Uterus (tissue), 3 donors: ENCODE measurements at regions not wholly inside any gene's neighbourhood (a gene's known extent, or its start where the extent isn't known, plus 50 kb on each side); places are given as distances from the start of the nearest gene placed in this dataset.

ENCODE experiments used
- DNase-seq, 2 donors: peaks; one replicate each; pipeline ENCODE4 v3.0.0-alpha.2; 2019 to 2020
- H3K27ac ChIP-seq, 2 donors: fragments of 200-600 bp; sonication (generic); 1 replicate in 1 of 2; 2 replicates in 1 of 2; pipeline ENCODE4 v1.5.1; 2016 to 2018
- H3K27me3 ChIP-seq, 2 donors: fragments of 200-600 bp; sonication (generic); one replicate each; pipeline ENCODE4 v1.5.1; 2018 to 2019; ENCODE audit warnings: control low read depth in 1 of 2
- H3K36me3 ChIP-seq, 2 donors: fragments of 200-600 bp; sonication (generic); one replicate each; pipeline ENCODE4 v1.5.1; 2019; ENCODE audit warnings: control low read depth in 1 of 2
- H3K4me1 ChIP-seq, 2 donors: fragments of 200-600 bp; sonication (generic); one replicate each; pipeline ENCODE4 v1.5.1; 2018 to 2019; ENCODE audit warnings: control low read depth in 1 of 2
- H3K4me3 ChIP-seq, 2 donors: fragments of 200-600 bp; sonication (generic); 1 replicate in 1 of 2; 2 replicates in 1 of 2; pipeline ENCODE4 v1.5.1; 2018 to 2019; ENCODE audit warnings: mild to moderate bottlenecking in 1 of 2
- H3K9me3 ChIP-seq, 2 donors: fragments of 200-600 bp; sonication (generic); one replicate each; pipeline ENCODE4 v1.5.1; 2019; ENCODE audit warnings: control low read depth in 1 of 2
- CTCF ChIP-seq, 4 experiments: fragments of 200-600 bp in 2 of 4; fragments of 450-650 bp in 2 of 4; sonication (generic) in 2 of 4; IDR thresholded peaks; one replicate each; pipeline ENCODE4 v1.5.1; 2016 to 2019; ENCODE audit warnings: antibody characterized with exemption in 4 of 4, mild to moderate bottlenecking in 2 of 4, moderate library complexity in 1 of 4
- POLR2A ChIP-seq, 2 donors: fragments of 450-650 bp; IDR thresholded peaks; one replicate each; pipeline ENCODE4 v1.6.1; 2016; ENCODE audit warnings: antibody characterized with exemption in 2 of 2, mild to moderate bottlenecking in 1 of 2, moderate library complexity in 1 of 2
- intact Hi-C: fragments of 100-400 bp; cut with DNase I; formaldehyde crosslinking; loops from one replicate; pipeline ENCODE4 v1.15.1; 2023; ENCODE audit warnings: low total_unique reads
- donor health status: DM: yes; HTN: yes; CAD: no.

GRCh38 chr6:40959781-40960327 lies 79.2 kb downstream of the UNC5CL start:
- intact Hi-C loops: no loop called here
- no peak for DNase-seq
- H3K9me3 ChIP-seq: no peaks in the 10 kb centered on the region
- no peaks in the 10 kb centered on the region for H3K4me1 ChIP-seq
- no peak overlapping the region for H3K4me3 ChIP-seq
- TF ChIP-seq POLR2A (IDR thresholded peaks at IDR 0.05): no peak
- no peak for TF ChIP-seq CTCF (IDR thresholded peaks at IDR 0.05)
- no peaks in the 10 kb centered on the region for H3K27me3 ChIP-seq
- no peak overlapping the region for H3K27ac ChIP-seq
- no peaks in the 10 kb centered on the region for H3K36me3 ChIP-seq

GRCh38 chr6:40958738-40959137 lies 80.3 kb downstream of the UNC5CL start:
- intact Hi-C loops: no loop called here
- Histone ChIP-seq H3K4me3 (no peak overlapping the region), H3K4me1 (no peaks in the 10 kb centered on the region), H3K27ac (no peak overlapping the region), H3K9me3 (no peaks in the 10 kb centered on the region), H3K36me3 (no peaks in the 10 kb centered on the region), H3K27me3 (no peaks in the 10 kb centered on the region)
- no peak for DNase-seq
- TF ChIP-seq POLR2A (IDR thresholded peaks at IDR 0.05) (no peak), CTCF (IDR thresholded peaks at IDR 0.05) (no peak)

DNA sequence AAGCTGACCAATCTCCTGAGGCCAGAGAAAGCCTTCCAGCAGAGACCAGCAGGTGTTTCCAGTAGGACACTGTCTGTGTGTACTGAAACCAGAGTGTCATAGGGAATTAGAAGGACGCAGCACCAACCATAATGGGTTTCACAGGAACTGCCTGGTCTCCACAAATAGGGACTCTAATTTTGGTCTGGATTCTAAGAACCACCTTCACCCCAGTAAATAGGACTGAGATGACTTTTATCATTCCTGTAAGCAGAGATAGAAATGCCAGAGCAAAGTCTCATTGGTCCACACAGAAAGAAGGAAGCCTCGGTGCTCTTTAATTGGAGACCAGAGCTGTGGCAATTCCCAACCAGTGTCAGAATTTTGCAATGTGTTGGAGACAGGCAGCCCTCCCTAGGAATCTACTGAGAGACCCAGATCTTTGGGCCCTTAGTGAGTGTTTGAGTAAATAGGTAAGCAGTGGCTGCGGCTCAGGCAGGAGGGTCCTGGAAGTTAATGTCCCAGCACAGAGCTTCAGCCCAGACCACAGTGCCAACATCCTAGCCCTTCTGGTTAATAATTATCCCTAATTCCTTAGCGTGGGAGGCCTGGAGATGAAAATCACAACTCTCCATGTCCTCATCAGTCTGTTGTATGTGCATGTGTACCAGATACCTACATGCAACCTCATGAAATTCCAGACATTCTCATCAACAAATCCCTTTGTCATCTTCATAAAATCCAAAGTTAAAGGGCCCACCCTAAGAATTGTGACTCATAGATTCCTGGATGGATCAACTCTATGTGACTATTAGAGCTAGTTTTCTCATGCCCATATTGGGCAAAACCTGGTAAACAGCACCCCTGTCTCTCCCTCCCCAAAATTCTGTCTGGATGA lies 81.2 kb downstream of the UNC5CL start:
- DNase-seq: no peak
- intact Hi-C loops: no loop called here
- no peak for TF ChIP-seq CTCF (IDR thresholded peaks at IDR 0.05)
- no peak for TF ChIP-seq POLR2A (IDR thresholded peaks at IDR 0.05)

GRCh38 chr6:40956936-40957335 lies 82.1 kb downstream of the UNC5CL start:
- intact Hi-C loops: no loop called here
- no peaks in the 10 kb centered on the region for H3K4me1 ChIP-seq
- no peaks in the 10 kb centered on the region for H3K27me3 ChIP-seq
- H3K9me3 ChIP-seq: no peaks in the 10 kb centered on the region
- no peak for DNase-seq
- no peaks in the 10 kb centered on the region for H3K36me3 ChIP-seq
- TF ChIP-seq POLR2A (IDR thresholded peaks at IDR 0.05): no peak
- H3K4me3 ChIP-seq: no peak overlapping the region
- no peak overlapping the region for H3K27ac ChIP-seq

More for the DNA sequence above, 81.2 kb downstream of the UNC5CL start:
- Histone ChIP-seq H3K27me3 (no peaks in the 10 kb centered on the region), H3K9me3 (no peaks in the 10 kb centered on the region), H3K4me1 (no peaks in the 10 kb centered on the region), H3K36me3 (no peaks in the 10 kb centered on the region), H3K4me3 (no peak overlapping the region), H3K27ac (no peak overlapping the region)

- no peaks in the 10 kb centered on the region for H3K9me3 ChIP-seq
- no peak for DNase-seq
- no peaks in the 10 kb centered on the region for H3K4me1 ChIP-seq
- intact Hi-C loops: no loop called here
- H3K27ac ChIP-seq: no peak overlapping the region
- no peak overlapping the region for H3K4me3 ChIP-seq
- H3K36me3 ChIP-seq: no peaks in the 10 kb centered on the region
- no peak for TF ChIP-seq CTCF (IDR thresholded peaks at IDR 0.05)
- TF ChIP-seq POLR2A (IDR thresholded peaks at IDR 0.05): no peak
- no peaks in the 10 kb centered on the region for H3K27me3 ChIP-seq
Measured at GRCh38 chr6:40955178-40955545, 83.9 kb downstream of the UNC5CL start.
